Endothelial cell of umbilical vein (primary cell): ENCODE measurements at regions not wholly inside any gene's neighbourhood (a gene's known extent, or its start where the extent isn't known, plus 50 kb on each side); places are given as distances from the start of the nearest gene placed in this dataset.

Experiments
- BruUV-seq: library from RNA; stranded (reverse); fragments of 400-500 nt; replicated peaks from 2 replicates; lab custom pipeline; 2021; lab: Mats Ljungman, UMichigan
- CTCF ChIA-PET: fragments of 300-600, 350-600 bp; sonication (Branson Sonifier 250); formaldehyde crosslinking; loops from one replicate; lab custom pipeline; 2021; ENCODE audit warnings: antibody characterized with exemption, inconsistent platforms; lab: Charles Lee
- POLR2A ChIA-PET: fragments of 300-600, 350-600 bp; sonication (Branson Sonifier 250); formaldehyde crosslinking; loops from one replicate; lab custom pipeline; 2021; ENCODE audit warnings: antibody characterized with exemption, inconsistent platforms; lab: Charles Lee
- DNase-seq: peaks from one replicate; pipeline ENCODE4 v3.0.0-alpha.2; 2011; ENCODE audit warnings: low read depth, low spot score
- FAIRE-seq: peaks from 2 replicates; lab custom pipeline; 2011; peaks lifted over from hg19 to GRCh38; lab: Jason Lieb, UNC
- H2AFZ ChIP-seq: 2 replicates; pipeline ENCODE4 v1.6.0; 2012; ENCODE audit warnings: low read depth, low read length, control low read depth, inconsistent platforms
- H3K27ac ChIP-seq: 2 replicates; pipeline ENCODE4 v1.5.1; 2011; ENCODE audit warnings: low read depth, mild to moderate bottlenecking, control low read depth, low read length, moderate library complexity; ENCODE audit not compliant: insufficient read depth
- H3K27me3 ChIP-seq, 2 experiments: 2 replicates each; pipeline versions ENCODE4 v1.6.0 to v1.6.1; 2011; ENCODE audit warnings: low read length in 2 of 2, mixed read lengths in 1 of 2; ENCODE audit not compliant: control insufficient read depth in 2 of 2, insufficient read depth in 2 of 2
- H3K36me3 ChIP-seq, 2 experiments: 2 replicates in 1 of 2; 3 replicates in 1 of 2; pipeline ENCODE4 v1.5.1; 2011; ENCODE audit warnings: low read length in 2 of 2, mild to moderate bottlenecking in 1 of 2, moderate library complexity in 1 of 2; ENCODE audit not compliant: control insufficient read depth in 2 of 2, insufficient read depth in 2 of 2; ENCODE audit errors: extremely low read depth in 1 of 2
- H3K4me1 ChIP-seq: 3 replicates; pipeline ENCODE4 v1.5.1; 2011; ENCODE audit warnings: mild to moderate bottlenecking, low read length; ENCODE audit not compliant: control insufficient read depth, insufficient read depth; ENCODE audit errors: extremely low read depth
- H3K4me2 ChIP-seq: 2 replicates; pipeline ENCODE4 v1.6.1; 2011; ENCODE audit warnings: low read length, control low read depth, mixed read lengths; ENCODE audit not compliant: insufficient read depth
- H3K4me3 ChIP-seq, 3 experiments: fragments of 200-600 bp in 1 of 3; sonication (generic), shearing (Covaris generic) in 1 of 3; replicated peaks in 1 of 3; 2 replicates each; pipeline ENCODE4 v1.5.1; 2011 to 2016; ENCODE audit warnings: control low read depth in 3 of 3, low read length in 3 of 3, mild to moderate bottlenecking in 2 of 3, inconsistent platforms in 1 of 3, low read depth in 1 of 3, moderate library complexity in 1 of 3; ENCODE audit not compliant: insufficient read depth in 1 of 3
- H3K79me2 ChIP-seq: 2 replicates; pipeline ENCODE4 v1.6.0; 2012; ENCODE audit warnings: low read length, inconsistent platforms; ENCODE audit not compliant: control insufficient read depth, insufficient read depth
- H3K9ac ChIP-seq: replicated peaks from 2 replicates; pipeline ENCODE3; 2011; ENCODE audit warnings: low read length, control low read depth; ENCODE audit not compliant: insufficient read depth; ENCODE audit errors: extremely low read depth
- H3K9me1 ChIP-seq: replicated peaks from 3 replicates; pipeline ENCODE4 v1.6.0; 2011; ENCODE audit warnings: mild to moderate bottlenecking, low read length; ENCODE audit not compliant: control insufficient read depth, insufficient read depth; ENCODE audit errors: extremely low read depth
- H3K9me3 ChIP-seq: replicated peaks from 2 replicates; pipeline ENCODE4 v1.5.1; 2012; ENCODE audit warnings: low read length, inconsistent platforms; ENCODE audit not compliant: control insufficient read depth, insufficient read depth
- H4K20me1 ChIP-seq: replicated peaks from 2 replicates; pipeline ENCODE3; 2011; ENCODE audit warnings: mild to moderate bottlenecking, low read length; ENCODE audit not compliant: control insufficient read depth, insufficient read depth; ENCODE audit errors: extremely low read depth
- FOS ChIP-seq: IDR thresholded peaks from 2 replicates; pipeline ENCODE4 v1.6.1; 2011; ENCODE audit warnings: mild to moderate bottlenecking, low read length, moderate library complexity, borderline replicate concordance; ENCODE audit not compliant: insufficient read depth
- MYC ChIP-seq: IDR thresholded peaks from one replicate; pipeline ENCODE4 v1.6.1; 2011; ENCODE audit warnings: mild to moderate bottlenecking, low read depth, low read length
- POLR2AphosphoS5 ChIP-seq: IDR thresholded peaks from 2 replicates; pipeline ENCODE4 v1.6.1; 2012; ENCODE audit warnings: low read depth, mild to moderate bottlenecking, control low read depth, low read length, moderate library complexity; ENCODE audit not compliant: insufficient read depth
- dilution Hi-C: fragments of 300-500 bp; cut with MboI; formaldehyde crosslinking; loops from one replicate; pipeline ENCODE4 v1.15.0; 2019; ENCODE audit warnings: low sequenced_read_pairs; ENCODE audit not compliant: extremely low pct_ligation_motif_present
- intact Hi-C: fragments of 100-400 bp; cut with micrococcal nuclease; formaldehyde crosslinking; loops from one replicate; pipeline ENCODE4 v1.10.0; 2022

- DNase-seq (no peak), FAIRE-seq (no peak)
- H3K4me2 ChIP-seq, result no peak overlapping the region
- intact Hi-C loops, result no loop called here
- no peak overlapping the region for H3K27ac ChIP-seq
- CTCF ChIA-PET, result no interaction called here
- H2AFZ ChIP-seq, result no peak overlapping the region
- no peak overlapping the region for H3K9ac ChIP-seq
- no peaks in the 10 kb centered on the region for H3K9me3 ChIP-seq
- H4K20me1 ChIP-seq, result no peaks in the 10 kb centered on the region
- H3K4me3 ChIP-seq, result no peak overlapping the region
- dilution Hi-C loops, result no loop called here
- H3K79me2 ChIP-seq, result no peaks in the 10 kb centered on the region
- H3K4me1 ChIP-seq, result no peaks in the 10 kb centered on the region
- POLR2A ChIA-PET, result no interaction called here
- TF ChIP-seq MYC, result no peak
- BruUV-seq, result no TSS peak
- no peaks in the 10 kb centered on the region for H3K9me1 ChIP-seq
- peaks cover 11 to 38% of the 10 kb centered on the region in 2 experiments for H3K27me3 ChIP-seq
- H3K36me3 ChIP-seq, result no peaks in the 10 kb centered on the region
These were observed 192.9 kb downstream of the CARTPT start for GRCh38 chr5:71912021-71912420.

GRCh38 chr5:71914281-71914680 is 193.0 kb upstream of the MAP1B start:
- Histone ChIP-seq H3K4me1 (no peaks in the 10 kb centered on the region), H3K9me1 (no peaks in the 10 kb centered on the region), H3K9me3 (no peaks in the 10 kb centered on the region), H2AFZ (no peak overlapping the region), H3K27ac (no peak overlapping the region), H4K20me1 (no peaks in the 10 kb centered on the region), H3K4me2 (no peak overlapping the region), H3K9ac (no peak overlapping the region), H3K4me3 (no peak overlapping the region), H3K27me3 (peaks cover 9 to 49% of the 10 kb centered on the region in 2 experiments), H3K79me2 (no peaks in the 10 kb centered on the region), H3K36me3 (no peaks in the 10 kb centered on the region)
- FAIRE-seq (no peak), DNase-seq (no peak)
- ChIA-PET POLR2A (no interaction called here), CTCF (no interaction called here)
- dilution Hi-C loops, result no loop called here
- no TSS peak for BruUV-seq
- intact Hi-C loops, result no loop called here
- TF ChIP-seq POLR2AphosphoS5 (no peak), FOS (no peak)
